Keratinocyte (primary cell): ENCODE measurements at regions not wholly inside any gene's neighbourhood (a gene's known extent, or its start where the extent isn't known, plus 50 kb on each side); places are given as distances from the start of the nearest gene placed in this dataset.

Source experiments
- EZH2 ChIP-seq: IDR thresholded peaks from one replicate; pipeline ENCODE4 v1.6.1; 2012; ENCODE audit warnings: inconsistent platforms, mild to moderate bottlenecking, low read length, moderate library complexity
- TF ChIP-seq, protein P1 (sequence below), 3 experiments: IDR thresholded peaks in 1 of 3; conservative IDR thresholded peaks in 1 of 3; optimal IDR thresholded peaks in 1 of 3; 2 replicates in 2 of 3; 3 replicates in 1 of 3; pipeline versions ENCODE3 to v1.5.1; 2011; ENCODE audit warnings: low read length in 3 of 3, mild to moderate bottlenecking in 3 of 3, moderate library complexity in 2 of 3, control low read depth in 1 of 3, inconsistent platforms in 1 of 3; ENCODE audit not compliant: insufficient read depth in 2 of 3; ENCODE audit errors: extremely low read depth in 1 of 3

DNA sequence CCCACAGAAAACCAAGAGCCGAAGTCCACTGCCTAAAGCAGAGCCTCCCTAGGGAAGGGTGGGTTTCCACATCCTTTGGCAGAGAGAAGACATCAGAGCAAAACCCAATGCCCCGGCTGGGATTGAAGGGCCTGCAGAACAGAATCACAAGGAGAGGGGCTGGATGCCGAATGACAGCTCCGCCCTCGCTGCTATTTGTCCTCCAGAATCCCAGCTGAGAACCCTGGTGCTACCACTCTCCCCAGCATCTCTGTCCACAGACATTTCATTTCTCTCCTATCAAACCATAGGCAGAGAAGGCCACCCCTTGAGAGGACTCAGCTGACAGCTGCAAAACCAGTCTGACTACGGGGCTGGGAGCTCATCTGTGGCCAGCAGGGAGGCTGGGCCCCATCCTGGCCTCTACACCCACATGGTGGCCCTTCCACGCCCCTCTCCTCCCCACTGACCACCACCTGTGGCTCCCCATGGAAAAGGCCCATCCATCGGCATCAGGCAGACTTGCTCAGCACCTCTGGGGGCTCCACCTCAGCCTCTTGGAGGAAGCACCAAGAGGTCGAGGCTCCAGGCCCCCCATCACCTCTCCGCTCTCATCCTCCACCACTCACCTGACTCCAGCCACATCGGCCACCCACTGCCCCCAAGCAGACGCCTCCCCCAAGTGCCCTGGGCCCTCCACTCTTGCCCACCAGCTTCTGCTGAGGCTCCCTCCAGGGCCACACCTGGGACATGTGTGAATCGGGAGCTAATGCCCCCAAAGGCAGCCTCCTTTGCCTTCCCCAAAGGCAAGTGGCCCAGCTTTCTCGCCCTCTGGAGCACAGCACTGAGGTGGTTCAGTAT lies 288.5 kb downstream of the C16orf95 start:
- TF ChIP-seq, protein P1, sequence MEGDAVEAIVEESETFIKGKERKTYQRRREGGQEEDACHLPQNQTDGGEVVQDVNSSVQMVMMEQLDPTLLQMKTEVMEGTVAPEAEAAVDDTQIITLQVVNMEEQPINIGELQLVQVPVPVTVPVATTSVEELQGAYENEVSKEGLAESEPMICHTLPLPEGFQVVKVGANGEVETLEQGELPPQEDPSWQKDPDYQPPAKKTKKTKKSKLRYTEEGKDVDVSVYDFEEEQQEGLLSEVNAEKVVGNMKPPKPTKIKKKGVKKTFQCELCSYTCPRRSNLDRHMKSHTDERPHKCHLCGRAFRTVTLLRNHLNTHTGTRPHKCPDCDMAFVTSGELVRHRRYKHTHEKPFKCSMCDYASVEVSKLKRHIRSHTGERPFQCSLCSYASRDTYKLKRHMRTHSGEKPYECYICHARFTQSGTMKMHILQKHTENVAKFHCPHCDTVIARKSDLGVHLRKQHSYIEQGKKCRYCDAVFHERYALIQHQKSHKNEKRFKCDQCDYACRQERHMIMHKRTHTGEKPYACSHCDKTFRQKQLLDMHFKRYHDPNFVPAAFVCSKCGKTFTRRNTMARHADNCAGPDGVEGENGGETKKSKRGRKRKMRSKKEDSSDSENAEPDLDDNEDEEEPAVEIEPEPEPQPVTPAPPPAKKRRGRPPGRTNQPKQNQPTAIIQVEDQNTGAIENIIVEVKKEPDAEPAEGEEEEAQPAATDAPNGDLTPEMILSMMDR (optimal IDR thresholded peaks at IDR 0.05 in 1 of 3, IDR thresholded peaks at IDR 0.05 in 1 of 3, conservative IDR thresholded peaks at IDR 0.05 in 1 of 3; ENCODE audit: extremely low read depth in 1 of 3, insufficient read depth in 2 of 3, low read length in 3 of 3) = no peak
- no peak for TF ChIP-seq EZH2
